GM12878 (cell line): ENCODE measurements at regions not wholly inside any gene's neighbourhood (a gene's known extent, or its start where the extent isn't known, plus 50 kb on each side); places are given as distances from the start of the nearest gene placed in this dataset.

Experiments
- ATAC-seq: fragments of 200-7000 bp; cut with Tn5 transposase; 3 replicates; pipeline ENCODE4 v1.9.1; 2020; ENCODE audit warnings: mild to moderate bottlenecking, moderate library complexity
- BruUV-seq: library from RNA; stranded (reverse); fragments of 400-500 nt; replicated peaks from 2 replicates; lab custom pipeline; 2021; lab: Mats Ljungman, UMichigan
- CTCF ChIA-PET: fragments of 300-600 bp; sonication (Branson Sonifier 250); formaldehyde crosslinking; extraction: SDS; loops from one replicate; lab custom pipeline; 2021; ENCODE audit warnings: inconsistent platforms; lab: Yijun Ruan, JAX
- POLR2A ChIA-PET: fragments of 350-600 bp; formaldehyde crosslinking; extraction: SDS; loops from one replicate; lab custom pipeline; 2021; ENCODE audit warnings: inconsistent platforms; lab: Charles Lee
- RAD21 ChIA-PET: fragments of 300-600 bp; sonication (Branson Sonifier 250); formaldehyde crosslinking; loops from one replicate; lab custom pipeline; 2023; ENCODE audit warnings: antibody characterized with exemption; ENCODE audit not compliant: unreplicated experiment; lab: Charles Lee
- SMC1A ChIA-PET: fragments of 300-600 bp; sonication (Branson Sonifier 250); formaldehyde crosslinking; loops from one replicate; lab custom pipeline; 2023; ENCODE audit not compliant: unreplicated experiment, uncharacterized antibody; lab: Charles Lee
- DNase-seq: peaks from one replicate; pipeline ENCODE4 v3.0.0-alpha.2; 2011; ENCODE audit warnings: low read depth, low spot score
- FAIRE-seq: peaks from 3 replicates; lab custom pipeline; 2011; peaks lifted over from hg19 to GRCh38; lab: Jason Lieb, UNC
- H2AFZ ChIP-seq: 2 replicates; pipeline ENCODE4 v1.6.0; 2011; ENCODE audit warnings: low read depth, low read length, control low read depth; ENCODE audit not compliant: control insufficient read depth
- H3K27ac ChIP-seq: 2 replicates; pipeline ENCODE4 v1.5.1; 2011; ENCODE audit warnings: control low read depth; ENCODE audit not compliant: control insufficient read depth, insufficient read depth
- H3K27me3 ChIP-seq, 2 experiments: replicated peaks in 1 of 2; 2 replicates each; pipeline versions ENCODE4 v1.6.0 to v1.6.1; 2011; ENCODE audit warnings: low read length in 1 of 2; ENCODE audit not compliant: control insufficient read depth in 2 of 2, insufficient read depth in 2 of 2
- H3K36me3 ChIP-seq, 2 experiments: 2 replicates each; pipeline ENCODE4 v1.5.1; 2011; ENCODE audit warnings: low read length in 1 of 2; ENCODE audit not compliant: control insufficient read depth in 2 of 2, insufficient read depth in 2 of 2
- H3K4me1 ChIP-seq: 2 replicates; pipeline ENCODE4 v1.6.1; 2011; ENCODE audit warnings: mild to moderate bottlenecking, low read length, moderate library complexity, mixed read lengths; ENCODE audit not compliant: control insufficient read depth, insufficient read depth
- H3K4me2 ChIP-seq: 2 replicates; pipeline ENCODE4 v1.6.0; 2011; ENCODE audit warnings: control low read depth; ENCODE audit not compliant: control insufficient read depth, insufficient read depth
- H3K4me3 ChIP-seq: fragments of 200-600 bp; sonication (generic); 2 replicates; pipeline ENCODE4 v1.5.1; 2016
- H3K79me2 ChIP-seq: 2 replicates; pipeline ENCODE4 v1.6.0; 2011; ENCODE audit warnings: low read length; ENCODE audit not compliant: control insufficient read depth, insufficient read depth
- H3K9ac ChIP-seq: 2 replicates; pipeline ENCODE4 v1.8.0; 2011; ENCODE audit warnings: low read length, control low read depth, mixed read lengths; ENCODE audit not compliant: control insufficient read depth, insufficient read depth
- H3K9me3 ChIP-seq: replicated peaks from 3 replicates; pipeline ENCODE4 v1.5.1; 2011; ENCODE audit warnings: mild to moderate bottlenecking, low read length; ENCODE audit not compliant: control insufficient read depth, insufficient read depth
- H4K20me1 ChIP-seq: 2 replicates; pipeline ENCODE4 v1.6.0; 2011; ENCODE audit not compliant: control insufficient read depth, insufficient read depth
- ASH2L ChIP-seq: fragments of 300-600, 200-600 bp; sonication (generic); IDR thresholded peaks from 2 replicates; pipeline ENCODE4 v1.6.1; 2017; ENCODE audit warnings: low read depth, mild to moderate bottlenecking, borderline replicate concordance
- FOXK2 ChIP-seq: fragments of 450-650 bp; IDR thresholded peaks from 2 replicates; pipeline ENCODE4 v1.6.1; 2017; ENCODE audit warnings: mild to moderate bottlenecking, moderate library complexity
- FOXM1 ChIP-seq: IDR thresholded peaks from 2 replicates; pipeline ENCODE4 v1.6.1; 2012; ENCODE audit warnings: low read depth, mild to moderate bottlenecking, inconsistent platforms, low read length, moderate library complexity
- HCFC1 ChIP-seq: fragments of 150-350 bp; IDR thresholded peaks from 2 replicates; pipeline ENCODE4 v1.6.1; 2014; ENCODE audit warnings: low read length
- NBN ChIP-seq: fragments of 450-650 bp; IDR thresholded peaks from 2 replicates; pipeline ENCODE4 v1.6.1; 2016
- RB1 ChIP-seq: fragments of 450-650 bp; formaldehyde crosslinking; IDR thresholded peaks from 2 replicates; pipeline ENCODE4 v1.6.1; 2017; ENCODE audit warnings: mild to moderate bottlenecking, borderline replicate concordance
- TBL1XR1 ChIP-seq: IDR thresholded peaks from 2 replicates; pipeline ENCODE4 v1.6.1; 2012; ENCODE audit warnings: low read depth, low read length, improper control_type of control experiment
- TCF12 ChIP-seq: IDR thresholded peaks from 2 replicates; pipeline ENCODE4 v1.6.1; 2011; ENCODE audit warnings: low read depth, mild to moderate bottlenecking, low read length
- ZNF24 ChIP-seq: fragments of 450-650 bp; IDR thresholded peaks from 2 replicates; pipeline ENCODE4 v1.6.1; 2017; ENCODE audit warnings: antibody characterized with exemption, mild to moderate bottlenecking
- WGBS: methylation state at CpG from one replicate; pipeline ENCODE4 v1.1.6; 2016; ENCODE audit warnings: low lambda C conversion rate; ENCODE audit not compliant: insufficient replicate concordance, insufficient coverage; ENCODE audit errors: missing lambda C conversion rate; 5-methylcytosine and 5-hydroxymethylcytosine counted together
- in situ Hi-C: fragments of 300-500 bp; cut with MboI; formaldehyde crosslinking; loops from 9 replicates; pipeline ENCODE4 v1.14.3; 2018; ENCODE audit warnings: mixed read lengths
- intact Hi-C: fragments of 100-400 bp; cut with micrococcal nuclease; formaldehyde crosslinking; loops from one replicate; pipeline ENCODE4 v1.14.2; 2022; ENCODE audit not compliant: unreplicated experiment
- TF ChIP-seq, protein P1 (sequence below): fragments of 450-650 bp; formaldehyde crosslinking; IDR thresholded peaks from 2 replicates; pipeline ENCODE4 v1.4.0; 2020; ENCODE audit warnings: mild to moderate bottlenecking, moderate library complexity

DNA sequence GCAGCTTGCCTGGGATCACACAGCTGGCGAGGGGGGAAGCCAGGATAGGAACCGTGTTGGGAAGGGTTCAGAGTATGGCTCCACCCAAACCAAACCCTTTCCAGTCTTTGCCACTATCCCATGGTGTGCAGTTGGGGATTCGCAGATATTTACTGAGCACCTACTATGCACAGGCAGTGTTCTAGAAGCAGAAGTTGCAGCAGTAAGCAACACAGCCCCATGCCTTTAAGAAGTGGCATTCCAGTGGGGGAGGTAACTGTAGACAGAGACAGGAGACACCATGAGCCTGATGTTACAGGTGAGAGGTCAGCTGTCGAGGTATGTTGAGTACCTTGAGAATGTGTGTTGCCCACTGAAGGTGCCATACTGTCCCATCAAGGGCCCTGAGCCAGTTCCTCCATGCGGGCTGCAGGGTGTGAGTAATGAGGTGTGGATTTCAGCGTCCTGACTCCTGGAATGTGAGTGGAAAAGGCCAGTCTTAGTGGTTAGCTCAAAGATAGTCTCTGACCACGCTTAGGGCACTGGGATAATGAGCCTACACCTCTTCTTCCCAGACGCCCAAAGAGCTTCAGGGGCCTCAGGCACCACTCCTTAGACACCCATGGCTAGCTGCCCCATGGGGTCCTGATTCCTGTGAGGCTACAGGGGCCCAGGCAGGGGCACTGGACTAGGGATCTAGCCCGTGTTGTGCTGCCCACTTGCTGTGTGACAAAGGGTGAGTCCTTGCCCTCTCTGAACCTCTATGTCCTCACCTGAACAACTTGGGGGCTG lies 71.8 kb upstream of the TP53I11 start:
- CTCF ChIA-PET = interaction anchor here (0.6 to 1.6 kb wide), 3 partner anchors 19 to 107 kb away, joined by 3 to 5 read pairs (median 5); no protein-coding TSS in a partner anchor
- in situ Hi-C loops = no loop called here
- Histone ChIP-seq H3K4me2 (no peak overlapping the region), H3K27me3 (no peaks in the 10 kb centered on the region)
- intact Hi-C loops = no loop called here
- RAD21 ChIA-PET = no interaction called here
- no peak for DNase-seq
- POLR2A ChIA-PET = no interaction called here
- TF ChIP-seq FOXM1 = no peak
- TF ChIP-seq HCFC1 = no peak
- TF ChIP-seq, all 136 proteins: peak for 0
- WGBS = 15% methylated on average over 9 of the region's 9 CpGs
- FAIRE-seq (no peak), ATAC-seq (no peak)
- no TSS peak for BruUV-seq
- Histone ChIP-seq H3K27ac (no peak overlapping the region), H3K4me3 (no peak overlapping the region), H3K9ac (no peak overlapping the region), H3K4me1 (peaks cover 8% of the 10 kb centered on the region), H3K36me3 (no peaks in the 10 kb centered on the region), H4K20me1 (no peaks in the 10 kb centered on the region), H3K79me2 (no peaks in the 10 kb centered on the region), H2AFZ (no peak overlapping the region), H3K9me3 (no peaks in the 10 kb centered on the region)
- SMC1A ChIA-PET = interaction anchor here (0.7 kb wide), 1 partner anchor 582 kb away, joined by 4 read pairs; no protein-coding TSS in a partner anchor

- BruUV-seq = no TSS peak
- ChIA-PET SMC1A (interaction anchor here (0.7 kb wide), 1 partner anchor 583 kb away, joined by 4 read pairs; no protein-coding TSS in a partner anchor), CTCF (interaction anchor here (1.6 kb wide), 1 partner anchor 96 kb away, joined by 5 read pairs; no protein-coding TSS in a partner anchor), RAD21 (no interaction called here), POLR2A (no interaction called here)
- Histone ChIP-seq H3K9me3 (no peaks in the 10 kb centered on the region), H3K9ac (no peak overlapping the region), H4K20me1 (no peaks in the 10 kb centered on the region), H3K4me2 (no peak overlapping the region), H3K4me1 (peaks cover 8% of the 10 kb centered on the region), H3K27me3 (no peaks in the 10 kb centered on the region), H3K79me2 (no peaks in the 10 kb centered on the region), H3K4me3 (no peak overlapping the region), H3K27ac (no peak overlapping the region), H2AFZ (no peak overlapping the region), H3K36me3 (no peaks in the 10 kb centered on the region)
- ATAC-seq (no peak), FAIRE-seq (no peak), DNase-seq (no peak)
- WGBS = 9% methylated on average over 5 of the region's 5 CpGs
- TF ChIP-seq TCF12 (no peak), RB1 (no peak), ZNF24 (no peak), NBN (no peak), TBL1XR1 (no peak), ASH2L (no peak), FOXK2 (no peak)
- TF ChIP-seq, protein P1, sequence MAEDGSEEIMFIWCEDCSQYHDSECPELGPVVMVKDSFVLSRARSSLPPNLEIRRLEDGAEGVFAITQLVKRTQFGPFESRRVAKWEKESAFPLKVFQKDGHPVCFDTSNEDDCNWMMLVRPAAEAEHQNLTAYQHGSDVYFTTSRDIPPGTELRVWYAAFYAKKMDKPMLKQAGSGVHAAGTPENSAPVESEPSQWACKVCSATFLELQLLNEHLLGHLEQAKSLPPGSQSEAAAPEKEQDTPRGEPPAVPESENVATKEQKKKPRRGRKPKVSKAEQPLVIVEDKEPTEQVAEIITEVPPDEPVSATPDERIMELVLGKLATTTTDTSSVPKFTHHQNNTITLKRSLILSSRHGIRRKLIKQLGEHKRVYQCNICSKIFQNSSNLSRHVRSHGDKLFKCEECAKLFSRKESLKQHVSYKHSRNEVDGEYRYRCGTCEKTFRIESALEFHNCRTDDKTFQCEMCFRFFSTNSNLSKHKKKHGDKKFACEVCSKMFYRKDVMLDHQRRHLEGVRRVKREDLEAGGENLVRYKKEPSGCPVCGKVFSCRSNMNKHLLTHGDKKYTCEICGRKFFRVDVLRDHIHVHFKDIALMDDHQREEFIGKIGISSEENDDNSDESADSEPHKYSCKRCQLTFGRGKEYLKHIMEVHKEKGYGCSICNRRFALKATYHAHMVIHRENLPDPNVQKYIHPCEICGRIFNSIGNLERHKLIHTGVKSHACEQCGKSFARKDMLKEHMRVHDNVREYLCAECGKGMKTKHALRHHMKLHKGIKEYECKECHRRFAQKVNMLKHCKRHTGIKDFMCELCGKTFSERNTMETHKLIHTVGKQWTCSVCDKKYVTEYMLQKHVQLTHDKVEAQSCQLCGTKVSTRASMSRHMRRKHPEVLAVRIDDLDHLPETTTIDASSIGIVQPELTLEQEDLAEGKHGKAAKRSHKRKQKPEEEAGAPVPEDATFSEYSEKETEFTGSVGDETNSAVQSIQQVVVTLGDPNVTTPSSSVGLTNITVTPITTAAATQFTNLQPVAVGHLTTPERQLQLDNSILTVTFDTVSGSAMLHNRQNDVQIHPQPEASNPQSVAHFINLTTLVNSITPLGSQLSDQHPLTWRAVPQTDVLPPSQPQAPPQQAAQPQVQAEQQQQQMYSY (CRISPR knock-in tag) = no peak
- in situ Hi-C loops = no loop called here
- intact Hi-C loops = no loop called here
These were observed 72.3 kb upstream of the TP53I11 start for GRCh38 chr11:45023065-45023365.
